HepG2 (cell line): ENCODE measurements at regions not wholly inside any gene's neighbourhood (a gene's known extent, or its start where the extent isn't known, plus 50 kb on each side); places are given as distances from the start of the nearest gene placed in this dataset.

Experiments used
- ATAC-seq: fragments of 200-7000 bp; cut with Tn5 transposase; 3 replicates; pipeline ENCODE4 v1.9.1; 2020; ENCODE audit warnings: mild to moderate bottlenecking, moderate library complexity
- BruUV-seq: library from RNA; stranded (reverse); fragments of 400-500 nt; replicated peaks from 2 replicates; lab custom pipeline; 2021; lab: Mats Ljungman, UMichigan
- CTCF ChIA-PET: fragments of 300-600 bp; formaldehyde crosslinking; extraction: SDS; loops from one replicate; lab custom pipeline; 2021; ENCODE audit warnings: low total read pairs, inconsistent platforms, low intra/inter-chr PET ratio; lab: Yijun Ruan, JAX
- POLR2A ChIA-PET: fragments of 350-600 bp; sonication (Branson Sonifier 250); formaldehyde crosslinking; loops from one replicate; lab custom pipeline; 2020; ENCODE audit warnings: antibody characterized with exemption, inconsistent platforms; lab: Yijun Ruan, JAX
- DNase-seq: peaks from one replicate; pipeline ENCODE4 v3.0.0-alpha.2; 2015; ENCODE audit warnings: low spot score
- FAIRE-seq: peaks from 3 replicates; lab custom pipeline; 2011; peaks lifted over from hg19 to GRCh38; lab: Jason Lieb, UNC
- H2AFZ ChIP-seq: one replicate; pipeline ENCODE4 v1.6.1; 2011; ENCODE audit warnings: low read length, inconsistent platforms
- H3K27ac ChIP-seq: fragments of 300-600 bp; 3 replicates; pipeline ENCODE4 v1.8.0; 2011; ENCODE audit warnings: mixed run types, mild to moderate bottlenecking, mixed read lengths, low read length, inconsistent platforms; ENCODE audit not compliant: insufficient read depth; ENCODE audit errors: extremely low read length
- H3K27me3 ChIP-seq, 2 experiments: fragments of 200-600 bp in 1 of 2; 2 replicates in 1 of 2; 3 replicates in 1 of 2; pipeline versions ENCODE4 v1.6.0 to v1.8.0; 2011; ENCODE audit warnings: low read length in 2 of 2, mild to moderate bottlenecking in 2 of 2, moderate library complexity in 2 of 2, inconsistent platforms in 1 of 2; ENCODE audit not compliant: insufficient read depth in 2 of 2, control insufficient read depth in 1 of 2
- H3K36me3 ChIP-seq, 2 experiments: fragments of 200-600 bp in 1 of 2; replicated peaks in 1 of 2; 2 replicates in 1 of 2; 3 replicates in 1 of 2; pipeline versions ENCODE4 v1.5.1 to v1.8.0; 2011; ENCODE audit warnings: low read length in 2 of 2, inconsistent platforms in 1 of 2; ENCODE audit not compliant: insufficient read depth in 2 of 2, control insufficient read depth in 1 of 2
- H3K4me1 ChIP-seq: 2 replicates; pipeline ENCODE4 v1.5.1; 2012; ENCODE audit warnings: low read length, inconsistent platforms; ENCODE audit not compliant: insufficient read depth
- H3K4me2 ChIP-seq: 2 replicates; pipeline ENCODE4 v1.6.0; 2011; ENCODE audit warnings: low read depth, low read length, inconsistent platforms
- H3K4me3 ChIP-seq, 3 experiments: fragments of 200-600 bp in 1 of 3; sonication (generic), shearing (Covaris generic) in 1 of 3; replicated peaks in 1 of 3; 2 replicates each; pipeline ENCODE4 v1.5.1; 2011 to 2016; ENCODE audit warnings: low read length in 3 of 3, inconsistent platforms in 2 of 3, low read depth in 2 of 3, mild to moderate bottlenecking in 2 of 3, control low read depth in 1 of 3, mixed read lengths in 1 of 3; ENCODE audit not compliant: insufficient read depth in 1 of 3
- H3K79me2 ChIP-seq: one replicate; pipeline ENCODE4 v1.6.1; 2011; ENCODE audit warnings: low read length, inconsistent platforms; ENCODE audit not compliant: insufficient read depth
- H3K9ac ChIP-seq: 2 replicates; pipeline ENCODE4 v1.6.0; 2011; ENCODE audit warnings: mild to moderate bottlenecking, low read depth, low read length, inconsistent platforms; ENCODE audit not compliant: insufficient read depth
- H3K9me3 ChIP-seq: 2 replicates; pipeline ENCODE4 v1.5.1; 2012; ENCODE audit warnings: mild to moderate bottlenecking, low read length
- H4K20me1 ChIP-seq: 2 replicates; pipeline ENCODE4 v1.6.0; 2011; ENCODE audit warnings: inconsistent platforms, mild to moderate bottlenecking, low read length, moderate library complexity; ENCODE audit not compliant: insufficient read depth
- BCL6 ChIP-seq: IDR thresholded peaks from 2 replicates; pipeline ENCODE4 v1.6.1; 2016; ENCODE audit warnings: missing genetic modification reagents, missing compliant biosample characterization
- NFKB2 ChIP-seq: sonication (generic); formaldehyde crosslinking; IDR thresholded peaks from 2 replicates; pipeline ENCODE4 v1.4.0; 2020; ENCODE audit warnings: missing genetic modification reagents, borderline replicate concordance
- RFX3 ChIP-seq: IDR thresholded peaks from 2 replicates; pipeline ENCODE4 v1.6.1; 2016; ENCODE audit warnings: missing biosample characterization, missing genetic modification reagents
- SOX5 ChIP-seq: IDR thresholded peaks from 2 replicates; pipeline ENCODE4 v1.6.1; 2016; ENCODE audit warnings: borderline replicate concordance
- STAG1 ChIP-seq: sonication (generic); formaldehyde crosslinking; IDR thresholded peaks from 2 replicates; pipeline ENCODE4 v1.4.0; 2020; ENCODE audit warnings: missing genetic modification reagents
- ZFP62 ChIP-seq: sonication (generic); formaldehyde crosslinking; IDR thresholded peaks from 2 replicates; pipeline ENCODE4 v1.4.0; 2020; ENCODE audit warnings: missing genetic modification reagents
- ZNF383 ChIP-seq: sonication (generic); formaldehyde crosslinking; IDR thresholded peaks from 2 replicates; pipeline ENCODE4 v1.4.0; 2020; ENCODE audit warnings: missing genetic modification reagents, mild to moderate bottlenecking, borderline replicate concordance
- WGBS: methylation state at CpG from one replicate; pipeline ENCODE4 v1.1.6; 2017; ENCODE audit warnings: low lambda C conversion rate; 5-methylcytosine and 5-hydroxymethylcytosine counted together
- in situ Hi-C: cut with HindIII; loops from 2 replicates; pipeline ENCODE4 v1.10.0; 2017; ENCODE audit warnings: low pct_unique_long_range_greater_than_20kb; ENCODE audit not compliant: extremely low pct_ligation_motif_present
- intact Hi-C: fragments of 100-400 bp; cut with micrococcal nuclease; formaldehyde crosslinking; loops from one replicate; pipeline ENCODE4 v1.10.0; 2022; ENCODE audit not compliant: unreplicated experiment
- TF ChIP-seq, protein P1 (sequence below): sonication (generic); formaldehyde crosslinking; IDR thresholded peaks from 2 replicates; pipeline ENCODE4 v1.4.0; 2020; ENCODE audit warnings: mild to moderate bottlenecking, missing genetic modification reagents
- TF ChIP-seq, protein P2 (sequence below): sonication (generic); formaldehyde crosslinking; IDR thresholded peaks from 2 replicates; pipeline ENCODE4 v1.4.0; 2020; ENCODE audit warnings: missing genetic modification reagents
- TF ChIP-seq, protein P3 (sequence below): IDR thresholded peaks from 2 replicates; pipeline ENCODE4 v1.6.1; 2016; ENCODE audit warnings: low read depth, borderline replicate concordance
- TF ChIP-seq, protein P4 (sequence below): sonication (generic); formaldehyde crosslinking; IDR thresholded peaks from 2 replicates; pipeline ENCODE4 v1.4.0; 2020; ENCODE audit warnings: missing genetic modification reagents

DNA sequence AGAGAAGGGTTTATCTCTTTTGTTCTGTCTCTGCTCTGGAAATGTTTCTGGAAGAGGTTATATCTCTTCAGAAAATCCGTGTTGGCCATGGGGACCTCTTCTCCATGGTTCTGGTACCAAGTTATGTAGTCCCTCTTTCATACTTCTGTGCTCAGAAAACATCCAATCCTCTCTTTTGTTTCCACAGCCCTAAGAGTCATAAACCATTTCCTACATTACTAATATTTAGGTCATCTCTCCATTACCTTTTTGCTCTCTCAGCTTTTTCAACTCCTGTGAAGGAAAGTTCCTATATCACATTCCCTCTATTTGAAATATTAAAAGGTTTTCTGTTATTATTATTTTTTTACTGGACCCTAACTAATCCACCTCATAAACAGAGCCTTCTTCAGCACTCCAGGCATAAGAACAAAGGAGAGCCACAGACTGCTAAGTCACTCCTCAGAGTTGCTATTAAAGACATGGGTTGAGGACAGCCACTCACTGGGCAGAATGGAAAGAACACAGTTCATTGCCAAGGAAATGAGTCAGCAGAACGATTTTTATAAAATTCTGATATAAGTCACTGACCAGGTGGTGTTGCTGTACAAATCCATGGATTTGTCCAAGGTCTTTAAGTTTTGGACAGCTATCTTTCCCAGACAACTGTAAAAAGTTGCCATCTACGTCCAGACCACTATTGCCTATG lies 122.4 kb upstream of the NPY2R start:
- 0% methylated on average over 3 of the region's 3 CpGs for WGBS
- no peak overlapping the region for H3K9ac ChIP-seq
- no peaks in the 10 kb centered on the region for H3K27me3 ChIP-seq
- no peak overlapping the region for H3K4me2 ChIP-seq
- intact Hi-C loops = no loop called here
- DNase-seq (no peak), ATAC-seq (no peak), FAIRE-seq (no peak)
- H3K36me3 ChIP-seq = no peaks in the 10 kb centered on the region
- no peaks in the 10 kb centered on the region for H3K4me1 ChIP-seq
- no peaks in the 10 kb centered on the region for H3K9me3 ChIP-seq
- no peak overlapping the region for H3K4me3 ChIP-seq
- no peaks in the 10 kb centered on the region for H3K79me2 ChIP-seq
- H3K27ac ChIP-seq = no peak overlapping the region
- in situ Hi-C loops = no loop called here
- ChIA-PET CTCF (no interaction called here), POLR2A (no interaction called here)
- no peak overlapping the region for H2AFZ ChIP-seq
- BruUV-seq = no TSS peak
- H4K20me1 ChIP-seq = no peaks in the 10 kb centered on the region
- TF ChIP-seq SOX5 (CRISPR knock-in tag) (no peak), BCL6 (CRISPR knock-in tag) (no peak), ZFP62 (no peak), RFX3 (CRISPR knock-in tag) (no peak), NFKB2 (CRISPR knock-in tag) (no peak), STAG1 (no peak), ZNF383 (CRISPR knock-in tag) (no peak)
- TF ChIP-seq, protein P1, sequence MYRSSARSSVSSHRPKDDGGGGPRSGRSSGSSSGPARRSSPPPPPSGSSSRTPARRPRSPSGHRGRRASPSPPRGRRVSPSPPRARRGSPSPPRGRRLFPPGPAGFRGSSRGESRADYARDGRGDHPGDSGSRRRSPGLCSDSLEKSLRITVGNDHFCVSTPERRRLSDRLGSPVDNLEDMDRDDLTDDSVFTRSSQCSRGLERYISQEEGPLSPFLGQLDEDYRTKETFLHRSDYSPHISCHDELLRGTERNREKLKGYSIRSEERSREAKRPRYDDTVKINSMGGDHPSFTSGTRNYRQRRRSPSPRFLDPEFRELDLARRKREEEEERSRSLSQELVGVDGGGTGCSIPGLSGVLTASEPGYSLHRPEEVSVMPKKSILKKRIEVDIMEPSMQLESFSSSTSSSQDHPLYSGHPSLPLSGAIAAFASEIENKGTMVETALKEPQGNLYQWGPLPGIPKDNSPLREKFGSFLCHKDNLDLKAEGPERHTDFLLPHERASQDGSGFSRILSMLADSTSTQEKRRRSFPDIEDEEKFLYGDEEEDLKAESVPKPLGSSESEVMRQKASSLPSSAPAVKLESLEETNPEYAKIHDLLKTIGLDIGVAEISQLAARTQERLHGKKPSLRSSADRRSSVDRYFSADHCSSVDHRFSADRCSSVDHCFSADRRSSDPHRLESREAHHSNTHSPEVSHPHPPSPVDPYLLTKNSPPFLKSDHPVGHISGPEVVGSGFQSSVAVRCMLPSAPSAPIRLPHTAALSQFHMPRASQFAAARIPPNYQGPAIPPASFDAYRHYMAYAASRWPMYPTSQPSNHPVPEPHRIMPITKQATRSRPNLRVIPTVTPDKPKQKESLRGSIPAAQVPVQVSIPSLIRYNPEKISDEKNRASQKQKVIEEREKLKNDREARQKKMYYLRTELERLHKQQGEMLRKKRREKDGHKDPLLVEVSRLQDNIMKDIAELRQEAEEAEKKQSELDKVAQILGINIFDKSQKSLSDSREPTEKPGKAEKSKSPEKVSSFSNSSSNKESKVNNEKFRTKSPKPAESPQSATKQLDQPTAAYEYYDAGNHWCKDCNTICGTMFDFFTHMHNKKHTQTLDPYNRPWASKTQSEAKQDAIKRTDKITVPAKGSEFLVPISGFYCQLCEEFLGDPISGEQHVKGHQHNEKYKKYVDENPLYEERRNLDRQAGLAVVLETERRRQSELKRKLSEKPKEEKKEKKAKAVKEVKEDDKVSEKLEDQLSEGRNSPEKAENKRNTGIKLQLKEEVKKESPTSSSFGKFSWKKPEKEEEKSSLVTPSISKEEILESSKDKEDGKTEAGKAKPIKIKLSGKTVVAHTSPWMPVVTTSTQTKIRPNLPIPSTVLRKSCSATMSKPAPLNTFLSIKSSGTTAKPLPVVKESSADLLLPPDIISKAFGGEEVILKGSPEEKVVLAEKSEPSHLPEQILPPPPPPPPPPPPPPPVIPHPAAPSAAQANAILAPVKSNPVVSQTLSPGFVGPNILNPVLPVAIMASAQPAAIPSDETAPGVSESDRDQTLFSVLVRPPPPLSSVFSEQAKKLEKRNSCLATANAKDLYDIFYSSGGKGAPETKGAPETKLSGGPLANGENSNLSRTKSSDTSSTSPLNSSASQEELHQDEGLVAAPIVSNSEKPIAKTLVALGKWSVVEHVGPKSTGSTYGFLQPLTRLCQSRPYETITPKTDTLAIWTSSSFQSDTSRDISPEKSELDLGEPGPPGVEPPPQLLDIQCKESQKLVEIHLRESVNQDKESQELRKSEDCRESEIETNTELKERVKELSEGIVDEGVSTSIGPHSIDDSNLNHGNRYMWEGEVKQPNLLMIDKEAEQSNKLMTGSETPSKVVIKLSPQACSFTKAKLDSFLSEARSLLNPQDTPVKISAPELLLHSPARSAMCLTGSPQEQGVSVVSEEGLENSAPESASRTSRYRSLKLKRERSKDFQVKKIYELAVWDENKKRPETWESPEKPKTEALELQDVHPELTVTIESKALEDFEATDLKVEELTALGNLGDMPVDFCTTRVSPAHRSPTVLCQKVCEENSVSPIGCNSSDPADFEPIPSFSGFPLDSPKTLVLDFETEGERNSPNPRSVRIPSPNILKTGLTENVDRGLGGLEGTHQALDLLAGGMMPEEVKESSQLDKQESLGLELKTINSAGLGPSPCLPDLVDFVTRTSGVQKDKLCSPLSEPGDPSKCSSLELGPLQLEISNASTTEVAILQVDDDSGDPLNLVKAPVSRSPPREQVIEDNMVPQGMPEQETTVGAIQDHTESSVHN (CRISPR knock-in tag) = no peak
- TF ChIP-seq, protein P2, sequence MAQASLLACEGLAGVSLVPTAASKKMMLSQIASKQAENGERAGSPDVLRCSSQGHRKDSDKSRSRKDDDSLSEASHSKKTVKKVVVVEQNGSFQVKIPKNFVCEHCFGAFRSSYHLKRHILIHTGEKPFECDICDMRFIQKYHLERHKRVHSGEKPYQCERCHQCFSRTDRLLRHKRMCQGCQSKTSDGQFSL (CRISPR knock-in tag) = no peak
- TF ChIP-seq, protein P3, sequence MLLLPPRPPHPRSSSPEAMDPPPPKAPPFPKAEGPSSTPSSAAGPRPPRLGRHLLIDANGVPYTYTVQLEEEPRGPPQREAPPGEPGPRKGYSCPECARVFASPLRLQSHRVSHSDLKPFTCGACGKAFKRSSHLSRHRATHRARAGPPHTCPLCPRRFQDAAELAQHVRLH = no peak
- TF ChIP-seq, protein P4, sequence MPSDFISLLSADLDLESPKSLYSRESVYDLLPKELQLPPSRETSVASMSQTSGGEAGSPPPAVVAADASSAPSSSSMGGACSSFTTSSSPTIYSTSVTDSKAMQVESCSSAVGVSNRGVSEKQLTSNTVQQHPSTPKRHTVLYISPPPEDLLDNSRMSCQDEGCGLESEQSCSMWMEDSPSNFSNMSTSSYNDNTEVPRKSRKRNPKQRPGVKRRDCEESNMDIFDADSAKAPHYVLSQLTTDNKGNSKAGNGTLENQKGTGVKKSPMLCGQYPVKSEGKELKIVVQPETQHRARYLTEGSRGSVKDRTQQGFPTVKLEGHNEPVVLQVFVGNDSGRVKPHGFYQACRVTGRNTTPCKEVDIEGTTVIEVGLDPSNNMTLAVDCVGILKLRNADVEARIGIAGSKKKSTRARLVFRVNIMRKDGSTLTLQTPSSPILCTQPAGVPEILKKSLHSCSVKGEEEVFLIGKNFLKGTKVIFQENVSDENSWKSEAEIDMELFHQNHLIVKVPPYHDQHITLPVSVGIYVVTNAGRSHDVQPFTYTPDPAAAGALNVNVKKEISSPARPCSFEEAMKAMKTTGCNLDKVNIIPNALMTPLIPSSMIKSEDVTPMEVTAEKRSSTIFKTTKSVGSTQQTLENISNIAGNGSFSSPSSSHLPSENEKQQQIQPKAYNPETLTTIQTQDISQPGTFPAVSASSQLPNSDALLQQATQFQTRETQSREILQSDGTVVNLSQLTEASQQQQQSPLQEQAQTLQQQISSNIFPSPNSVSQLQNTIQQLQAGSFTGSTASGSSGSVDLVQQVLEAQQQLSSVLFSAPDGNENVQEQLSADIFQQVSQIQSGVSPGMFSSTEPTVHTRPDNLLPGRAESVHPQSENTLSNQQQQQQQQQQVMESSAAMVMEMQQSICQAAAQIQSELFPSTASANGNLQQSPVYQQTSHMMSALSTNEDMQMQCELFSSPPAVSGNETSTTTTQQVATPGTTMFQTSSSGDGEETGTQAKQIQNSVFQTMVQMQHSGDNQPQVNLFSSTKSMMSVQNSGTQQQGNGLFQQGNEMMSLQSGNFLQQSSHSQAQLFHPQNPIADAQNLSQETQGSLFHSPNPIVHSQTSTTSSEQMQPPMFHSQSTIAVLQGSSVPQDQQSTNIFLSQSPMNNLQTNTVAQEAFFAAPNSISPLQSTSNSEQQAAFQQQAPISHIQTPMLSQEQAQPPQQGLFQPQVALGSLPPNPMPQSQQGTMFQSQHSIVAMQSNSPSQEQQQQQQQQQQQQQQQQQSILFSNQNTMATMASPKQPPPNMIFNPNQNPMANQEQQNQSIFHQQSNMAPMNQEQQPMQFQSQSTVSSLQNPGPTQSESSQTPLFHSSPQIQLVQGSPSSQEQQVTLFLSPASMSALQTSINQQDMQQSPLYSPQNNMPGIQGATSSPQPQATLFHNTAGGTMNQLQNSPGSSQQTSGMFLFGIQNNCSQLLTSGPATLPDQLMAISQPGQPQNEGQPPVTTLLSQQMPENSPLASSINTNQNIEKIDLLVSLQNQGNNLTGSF (CRISPR knock-in tag) = no peak
